Small intestine (tissue), 7 donors: ENCODE measurements at regions not wholly inside any gene's neighbourhood (a gene's known extent, or its start where the extent isn't known, plus 50 kb on each side); places are given as distances from the start of the nearest gene placed in this dataset.

Experiments used
- DNase-seq, 2 donors: peaks; one replicate each; pipeline versions ENCODE4 v3.0.0 to v3.0.0-alpha.2; 2013
- FAIRE-seq: peaks from 2 replicates; lab custom pipeline; 2012; peaks lifted over from hg19 to GRCh38; lab: Jason Lieb, UNC
- H3K27ac ChIP-seq, 3 donors: one replicate each; pipeline ENCODE4 v1.5.1; 2013; ENCODE audit warnings: low read length in 2 of 3, mild to moderate bottlenecking in 2 of 3, control low read depth in 1 of 3, inconsistent platforms in 1 of 3, low read depth in 1 of 3, moderate library complexity in 1 of 3
- H3K27me3 ChIP-seq, 3 donors: one replicate each; pipeline ENCODE4 v1.6.1; 2013; ENCODE audit warnings: low read length in 3 of 3, inconsistent platforms in 1 of 3; ENCODE audit not compliant: control insufficient read depth in 3 of 3, insufficient read depth in 3 of 3
- H3K36me3 ChIP-seq, 3 donors: one replicate each; pipeline ENCODE4 v1.6.1; 2013; ENCODE audit warnings: low read length in 3 of 3, inconsistent platforms in 1 of 3, low read depth in 1 of 3, mild to moderate bottlenecking in 1 of 3, moderate library complexity in 1 of 3; ENCODE audit not compliant: control insufficient read depth in 3 of 3, insufficient read depth in 2 of 3
- H3K4me1 ChIP-seq, 3 donors: one replicate each; pipeline ENCODE4 v1.6.1; 2013; ENCODE audit warnings: low read length in 2 of 3, inconsistent platforms in 1 of 3, low read depth in 1 of 3, mild to moderate bottlenecking in 1 of 3, moderate library complexity in 1 of 3; ENCODE audit not compliant: control insufficient read depth in 3 of 3, insufficient read depth in 2 of 3
- H3K4me3 ChIP-seq, 3 donors: one replicate each; pipeline ENCODE4 v1.5.1; 2013; ENCODE audit warnings: low read length in 3 of 3, control low read depth in 1 of 3, inconsistent platforms in 1 of 3, low read depth in 1 of 3, mild to moderate bottlenecking in 1 of 3, moderate library complexity in 1 of 3
- H3K9me3 ChIP-seq, 2 donors: one replicate each; pipeline ENCODE4 v1.6.1; 2013; ENCODE audit warnings: low read depth in 1 of 2, low read length in 1 of 2; ENCODE audit not compliant: control insufficient read depth in 2 of 2, insufficient read depth in 1 of 2
- WGBS, 3 donors: extraction: QIAGEN DNeasy Blood & Tissue Kit; methylation state at CpG; one replicate each; pipeline ENCODE4 v1.1.7; 2013; 5-methylcytosine and 5-hydroxymethylcytosine counted together
- donor health status: healthy with polysubstance abuse.
- donor health status: control.
- donor health status: control.
- donor health status: Bipolar disorder and iron deficiency.
- donor health status: healthy.

- FAIRE-seq (no peak), DNase-seq (no peak)
- Histone ChIP-seq H3K4me1 (no peaks in the 10 kb centered on the region), H3K36me3 (no peaks in the 10 kb centered on the region), H3K27ac (no peak overlapping the region), H3K9me3 (no peaks in the 10 kb centered on the region), H3K27me3 (no peaks in the 10 kb centered on the region), H3K4me3 (no peak overlapping the region)
- 54 to 55% (median 54%) methylated on average over 2 of the region's 2 CpGs for WGBS, 3 donors
These were observed 69.6 kb upstream of the RND3 start for GRCh38 chr2:150557020-150557600.

- 59 to 76% (median 61%) methylated on average over 4 of the region's 4 CpGs for WGBS, 3 donors
- FAIRE-seq, result no peak
- no peaks in the 10 kb centered on the region for H3K27me3 ChIP-seq
These were observed 68.3 kb upstream of the RND3 start for GRCh38 chr2:150555611-150556356.

GRCh38 chr2:150554046-150554445 lies 66.6 kb upstream of the RND3 start:
- Histone ChIP-seq H3K36me3 (no peaks in the 10 kb centered on the region), H3K27me3 (no peaks in the 10 kb centered on the region), H3K27ac (no peak overlapping the region), H3K9me3 (no peaks in the 10 kb centered on the region), H3K4me1 (no peaks in the 10 kb centered on the region), H3K4me3 (no peak overlapping the region)
- WGBS, 3 donors, result 22 to 70% (median 48%) methylated on average over 1 of the region's 1 CpG
- DNase-seq (no peak), FAIRE-seq (no peak)

More at GRCh38 chr2:150555611-150556356, 68.3 kb upstream of the RND3 start:
- peak in 1 of 2 donors; percentile 10 for DNase-seq
- Histone ChIP-seq H3K9me3 (no peaks in the 10 kb centered on the region), H3K27ac (no peak overlapping the region), H3K4me3 (no peak overlapping the region), H3K4me1 (no peaks in the 10 kb centered on the region), H3K36me3 (no peaks in the 10 kb centered on the region)

GRCh38 chr2:150552041-150552820 lies 64.8 kb upstream of the RND3 start:
- H3K36me3 ChIP-seq, result no peaks in the 10 kb centered on the region
- H3K27me3 ChIP-seq, result no peaks in the 10 kb centered on the region
- H3K9me3 ChIP-seq, result no peaks in the 10 kb centered on the region
- H3K4me3 ChIP-seq, result no peak overlapping the region
- 74 to 91% (median 78%) methylated on average over 5 of the region's 5 CpGs for WGBS, 3 donors
- H3K27ac ChIP-seq, result no peak overlapping the region
- no peak for DNase-seq
- no peak for FAIRE-seq
- no peaks in the 10 kb centered on the region for H3K4me1 ChIP-seq

- H3K27ac ChIP-seq, result no peak overlapping the region
- FAIRE-seq, result no peak
These were observed 61.9 kb upstream of the RND3 start for GRCh38 chr2:150549381-150549780.

GRCh38 chr2:150548527-150548926 lies 61.1 kb upstream of the RND3 start:
- Histone ChIP-seq H3K27me3 (no peaks in the 10 kb centered on the region), H3K27ac (no peak overlapping the region), H3K4me1 (no peaks in the 10 kb centered on the region), H3K9me3 (no peaks in the 10 kb centered on the region), H3K4me3 (no peak overlapping the region), H3K36me3 (no peaks in the 10 kb centered on the region)
- FAIRE-seq (no peak), DNase-seq (no peak)
- WGBS, 3 donors, result 68 to 74% (median 69%) methylated on average over 2 of the region's 2 CpGs

More at GRCh38 chr2:150549381-150549780, 61.9 kb upstream of the RND3 start:
- DNase-seq, result no peak
- no peaks in the 10 kb centered on the region for H3K4me1 ChIP-seq
- no peaks in the 10 kb centered on the region for H3K27me3 ChIP-seq
- no peaks in the 10 kb centered on the region for H3K9me3 ChIP-seq
- no peaks in the 10 kb centered on the region for H3K36me3 ChIP-seq
- WGBS, 3 donors, result 58 to 71% (median 61%) methylated on average over 2 of the region's 2 CpGs
- no peak overlapping the region for H3K4me3 ChIP-seq

GRCh38 chr2:150545916-150546315 lies 58.4 kb upstream of the RND3 start:
- no peak overlapping the region for H3K4me3 ChIP-seq
- no peaks in the 10 kb centered on the region for H3K36me3 ChIP-seq
- 72 to 83% (median 80%) methylated on average over 4 of the region's 4 CpGs for WGBS, 3 donors
- no peaks in the 10 kb centered on the region for H3K4me1 ChIP-seq
- no peaks in the 10 kb centered on the region for H3K27me3 ChIP-seq
- DNase-seq (no peak), FAIRE-seq (no peak)
- H3K27ac ChIP-seq, result no peak overlapping the region
- peaks cover 0 to 6% of the 10 kb centered on the region in 2 donors for H3K9me3 ChIP-seq

- no peak for DNase-seq
- 88 to 94% (median 93%) methylated on average over 3 of the region's 3 CpGs for WGBS, 3 donors
- no peak overlapping the region for H3K4me3 ChIP-seq
- no peaks in the 10 kb centered on the region for H3K27me3 ChIP-seq
- H3K36me3 ChIP-seq, result no peaks in the 10 kb centered on the region
- no peaks in the 10 kb centered on the region for H3K4me1 ChIP-seq
- peaks cover 0 to 6% of the 10 kb centered on the region in 2 donors for H3K9me3 ChIP-seq
- no peak for FAIRE-seq
- H3K27ac ChIP-seq, result no peak overlapping the region
These were observed 57.3 kb upstream of the RND3 start for GRCh38 chr2:150544731-150545130.
